Caco-2 (cell line): ENCODE measurements at regions not wholly inside any gene's neighbourhood (a gene's known extent, or its start where the extent isn't known, plus 50 kb on each side); places are given as distances from the start of the nearest gene placed in this dataset.

ENCODE experiments used
- BruUV-seq: library from RNA; stranded (reverse); fragments of 400-500 nt; replicated peaks from 2 replicates; lab custom pipeline; 2021; lab: Mats Ljungman, UMichigan
- CTCF ChIA-PET: fragments of 300-600 bp; sonication (Branson Sonifier 250); formaldehyde crosslinking; loops from one replicate; lab custom pipeline; 2022; ENCODE audit warnings: antibody characterized with exemption; lab: Charles Lee
- POLR2A ChIA-PET: fragments of 300-600 bp; sonication (Branson Sonifier 250); formaldehyde crosslinking; loops from one replicate; lab custom pipeline; 2022; ENCODE audit warnings: antibody characterized with exemption; lab: Charles Lee
- DNase-seq, 2 experiments: peaks; one replicate each; pipeline versions ENCODE4 v3.0.0 to v3.0.0-alpha.2; 2020 to 2022
- H3K27me3 ChIP-seq: replicated peaks from 2 replicates; pipeline ENCODE4 v1.6.0; 2011; ENCODE audit warnings: low read length; ENCODE audit not compliant: control insufficient read depth, insufficient read depth
- H3K36me3 ChIP-seq: 2 replicates; pipeline ENCODE4 v1.5.1; 2011; ENCODE audit warnings: low read length; ENCODE audit not compliant: control insufficient read depth, insufficient read depth
- H3K4me1 ChIP-seq: fragments of 250-450 bp; sonication (Bioruptor Pico); 2 replicates; pipeline ENCODE4 v1.5.1; 2020; ENCODE audit warnings: mild to moderate bottlenecking
- H3K4me3 ChIP-seq: 2 replicates; pipeline ENCODE4 v1.5.1; 2011; ENCODE audit warnings: low read depth, mild to moderate bottlenecking, control low read depth, low read length
- H3K9me3 ChIP-seq: fragments of 250-450 bp; sonication (Bioruptor Pico); 2 replicates; pipeline ENCODE4 v1.5.1; 2020; ENCODE audit warnings: mild to moderate bottlenecking, moderate library complexity
- H3K27ac Mint-ChIP-seq: one replicate; pipeline ENCODE4 v1.8.0; 2022; ENCODE audit warnings: mixed read lengths; ENCODE audit not compliant: unreplicated experiment
- H3K27me3 Mint-ChIP-seq: one replicate; pipeline ENCODE4 v1.8.0; 2022; ENCODE audit warnings: mixed read lengths; ENCODE audit not compliant: insufficient read depth, unreplicated experiment
- H3K36me3 Mint-ChIP-seq: one replicate; pipeline ENCODE4 v1.8.0; 2022; ENCODE audit warnings: mild to moderate bottlenecking, mixed read lengths; ENCODE audit not compliant: insufficient read depth, unreplicated experiment
- H3K4me1 Mint-ChIP-seq: one replicate; pipeline ENCODE4 v1.8.0; 2022; ENCODE audit warnings: low read depth, mixed read lengths; ENCODE audit not compliant: unreplicated experiment
- H3K4me3 Mint-ChIP-seq: one replicate; pipeline ENCODE4 v1.8.0; 2022; ENCODE audit warnings: mild to moderate bottlenecking, moderate library complexity, mixed read lengths; ENCODE audit not compliant: unreplicated experiment
- H3K9me3 Mint-ChIP-seq: one replicate; pipeline ENCODE4 v1.8.0; 2022; ENCODE audit warnings: mixed read lengths; ENCODE audit not compliant: unreplicated experiment
- CTCF ChIP-seq, 2 experiments: fragments of 200-600 bp in 1 of 2; IDR thresholded peaks; 1 replicate in 1 of 2; 2 replicates in 1 of 2; pipeline versions ENCODE4 v1.5.1 to v1.8.0; 2011 to 2022; ENCODE audit warnings: antibody characterized with exemption in 1 of 2, control low read depth in 1 of 2, inconsistent platforms in 1 of 2, low read depth in 1 of 2, low read length in 1 of 2, mild to moderate bottlenecking in 1 of 2, moderate library complexity in 1 of 2; ENCODE audit not compliant: insufficient read depth in 1 of 2, severe bottlenecking in 1 of 2, unreplicated experiment in 1 of 2
- intact Hi-C: fragments of 100-400 bp; cut with micrococcal nuclease; formaldehyde crosslinking; loops from one replicate; pipeline ENCODE4 v1.10.0; 2022; ENCODE audit not compliant: unreplicated experiment

- peak; percentile 76 to 84 for TF ChIP-seq CTCF (IDR thresholded peaks at IDR 0.05; ENCODE audit: insufficient read depth in 1 of 2, low read depth in 1 of 2, low read length in 1 of 2, severe bottlenecking in 1 of 2, unreplicated experiment in 1 of 2)
- Mint-ChIP-seq H3K36me3 (peaks cover 25% of the 10 kb centered on the region), H3K9me3 (no peaks in the 10 kb centered on the region), H3K27ac (peak overlapping the region; percentile 88), H3K4me3 (peak overlapping the region; percentile 73), H3K27me3 (no peaks in the 10 kb centered on the region), H3K4me1 (peaks cover 43% of the 10 kb centered on the region)
- DNase-seq, result peak; percentile 97 to 99
- ChIA-PET POLR2A (interaction anchor here (0.5 to 1.7 kb wide), 13 partner anchors 8 to 188 kb away, joined by 3 to 22 read pairs (median 6); partner anchors contain the start of gene ZNF217), CTCF (interaction anchor here (0.6 to 3.1 kb wide), 18 partner anchors 10 to 951 kb away, joined by 3 to 23 read pairs (median 6); partner anchors contain the start of gene ZNF217)
- BruUV-seq, result TSS peak; percentile 93
- peaks cover 52% of the 10 kb centered on the region for H3K4me1 ChIP-seq
- peak overlapping the region; percentile 2; the same call in 1 of the 2 replicates for H3K4me3 ChIP-seq
- no peaks in the 10 kb centered on the region for H3K36me3 ChIP-seq
- intact Hi-C loops, result loop anchor here (1.0 to 10.0 kb wide), 15 partner anchors 25 to 387 kb away; no protein-coding TSS in a partner anchor
- no peaks in the 10 kb centered on the region for H3K27me3 ChIP-seq
- H3K9me3 ChIP-seq, result no peaks in the 10 kb centered on the region
Measured at GRCh38 chr20:53677447-53678314, 84.0 kb upstream of the ZNF217 start.

DNA sequence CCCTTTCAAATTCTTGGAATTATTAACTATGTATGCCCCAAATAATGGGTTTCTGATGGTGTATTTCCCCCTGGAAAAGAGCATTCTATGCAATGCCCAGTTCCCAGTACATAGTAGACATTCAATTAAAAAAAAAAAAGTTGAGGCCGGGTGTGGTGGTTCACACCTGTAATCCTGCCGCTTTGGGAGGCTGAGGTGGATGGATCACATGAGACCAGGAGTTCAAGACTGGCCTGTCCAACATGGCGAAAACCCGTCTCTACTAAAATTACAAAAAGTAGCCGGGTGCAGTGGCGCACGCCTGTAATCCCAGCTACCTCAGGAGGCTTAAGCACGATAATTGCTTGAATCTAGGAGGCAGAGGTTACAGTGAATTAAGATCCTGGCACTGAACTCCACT, 83.3 kb upstream of the ZNF217 start:
- Mint-ChIP-seq H3K9me3 (no peaks in the 10 kb centered on the region), H3K4me3 (peak overlapping the region; percentile 73), H3K4me1 (peaks cover 43% of the 10 kb centered on the region), H3K27me3 (no peaks in the 10 kb centered on the region), H3K36me3 (peaks cover 25% of the 10 kb centered on the region), H3K27ac (peak overlapping the region; percentile 88)
- intact Hi-C loops, result loop anchor here (1.0 to 10.0 kb wide), 7 partner anchors 31 to 388 kb away; no protein-coding TSS in a partner anchor
- DNase-seq, result peak; percentile 47 to 49
- no peak for TF ChIP-seq CTCF (IDR thresholded peaks at IDR 0.05; ENCODE audit: insufficient read depth in 1 of 2, low read depth in 1 of 2, low read length in 1 of 2, severe bottlenecking in 1 of 2, unreplicated experiment in 1 of 2)
- Histone ChIP-seq H3K36me3 (no peaks in the 10 kb centered on the region), H3K4me3 (peak overlapping the region; percentile 6; the same call in 1 of the 2 replicates), H3K27me3 (no peaks in the 10 kb centered on the region), H3K4me1 (peaks cover 47% of the 10 kb centered on the region), H3K9me3 (no peaks in the 10 kb centered on the region)
- ChIA-PET CTCF (interaction anchor here (0.6 to 3.1 kb wide), 16 partner anchors 16 to 950 kb away, joined by 3 to 23 read pairs (median 6); partner anchors contain the start of gene ZNF217), POLR2A (interaction anchor here (0.5 to 1.7 kb wide), 11 partner anchors 8 to 189 kb away, joined by 3 to 22 read pairs (median 8); partner anchors contain the start of gene ZNF217)
- BruUV-seq, result no TSS peak

- intact Hi-C loops, result loop anchor here (10.0 kb wide), 1 partner anchor 388 kb away; no protein-coding TSS in a partner anchor
- TF ChIP-seq CTCF (IDR thresholded peaks at IDR 0.05; ENCODE audit: insufficient read depth in 1 of 2, low read depth in 1 of 2, low read length in 1 of 2, severe bottlenecking in 1 of 2, unreplicated experiment in 1 of 2), result no peak
- peak overlapping the region; percentile 88 for H3K27ac Mint-ChIP-seq
- no peaks in the 10 kb centered on the region for H3K27me3 Mint-ChIP-seq
- POLR2A ChIA-PET, result interaction anchor here (1.2 to 1.7 kb wide), 2 partner anchors 15 to 53 kb away, joined by 10 to 22 read pairs; no protein-coding TSS in a partner anchor
- peaks cover 45% of the 10 kb centered on the region for H3K4me1 Mint-ChIP-seq
- no peak overlapping the region for H3K4me3 Mint-ChIP-seq
- Histone ChIP-seq H3K4me1 (peaks cover 41% of the 10 kb centered on the region), H3K9me3 (no peaks in the 10 kb centered on the region), H3K27me3 (no peaks in the 10 kb centered on the region), H3K4me3 (no peak overlapping the region), H3K36me3 (no peaks in the 10 kb centered on the region)
- BruUV-seq, result no TSS peak
- peak in 1 of 2 experiments; percentile 28 for DNase-seq
- no peaks in the 10 kb centered on the region for H3K9me3 Mint-ChIP-seq
- peaks cover 25% of the 10 kb centered on the region for H3K36me3 Mint-ChIP-seq
- CTCF ChIA-PET, result interaction anchor here (1.4 to 3.1 kb wide), 7 partner anchors 15 to 263 kb away, joined by 6 to 23 read pairs (median 9); no protein-coding TSS in a partner anchor
Measured at GRCh38 chr20:53676519-53676822, 82.8 kb upstream of the ZNF217 start.
